Mucosa of rectum (tissue), 2 donors: ENCODE measurements at regions not wholly inside any gene's neighbourhood (a gene's known extent, or its start where the extent isn't known, plus 50 kb on each side); places are given as distances from the start of the nearest gene placed in this dataset.

Source experiments
- H3K27ac ChIP-seq, 2 donors: one replicate each; pipeline ENCODE4 v1.7.0; 2013; ENCODE audit warnings: inconsistent platforms in 2 of 2, low read depth in 2 of 2, low read length in 2 of 2
- H3K27me3 ChIP-seq, 2 donors: one replicate each; pipeline ENCODE4 v1.7.0; 2013; ENCODE audit warnings: low read length in 2 of 2; ENCODE audit not compliant: control insufficient read depth in 2 of 2, insufficient read depth in 2 of 2
- H3K36me3 ChIP-seq, 2 donors: one replicate each; pipeline ENCODE4 v1.7.0; 2013; ENCODE audit warnings: low read length in 2 of 2; ENCODE audit not compliant: control insufficient read depth in 2 of 2, insufficient read depth in 2 of 2
- H3K4me1 ChIP-seq, 2 donors: one replicate each; pipeline ENCODE4 v1.7.0; 2013; ENCODE audit warnings: low read length in 2 of 2, mild to moderate bottlenecking in 1 of 2; ENCODE audit not compliant: control insufficient read depth in 2 of 2, insufficient read depth in 2 of 2
- H3K4me3 ChIP-seq, 2 donors: one replicate each; pipeline ENCODE4 v1.7.0; 2013; ENCODE audit warnings: low read length in 2 of 2
- H3K9ac ChIP-seq, 2 donors: one replicate each; pipeline ENCODE4 v1.7.0; 2013; ENCODE audit warnings: low read length in 2 of 2, low read depth in 1 of 2, mild to moderate bottlenecking in 1 of 2
- H3K9me3 ChIP-seq, 2 donors: one replicate each; pipeline ENCODE4 v1.7.0; 2013; ENCODE audit warnings: low read length in 2 of 2; ENCODE audit not compliant: control insufficient read depth in 2 of 2
- donor health status: healthy.
- donor health status: Normal muscosa, but diverticular disease.

GRCh38 chr1:191542444-191542843, 615.8 kb upstream of the RGS18 start:
- Histone ChIP-seq H3K27ac (no peak overlapping the region), H3K4me3 (no peak overlapping the region), H3K4me1 (no peaks in the 10 kb centered on the region), H3K27me3 (no peaks in the 10 kb centered on the region), H3K9ac (no peak overlapping the region), H3K9me3 (no peaks in the 10 kb centered on the region), H3K36me3 (no peaks in the 10 kb centered on the region)

GRCh38 chr1:191546803-191547202, 611.5 kb upstream of the RGS18 start:
- H3K27me3 ChIP-seq: no peaks in the 10 kb centered on the region
- H3K9me3 ChIP-seq: no peaks in the 10 kb centered on the region
- H3K4me1 ChIP-seq: no peaks in the 10 kb centered on the region
- no peak overlapping the region for H3K27ac ChIP-seq
- no peaks in the 10 kb centered on the region for H3K36me3 ChIP-seq
- H3K4me3 ChIP-seq: no peak overlapping the region
- H3K9ac ChIP-seq: no peak overlapping the region

GRCh38 chr1:191551019-191551418, 607.2 kb upstream of the RGS18 start:
- Histone ChIP-seq H3K9ac (no peak overlapping the region), H3K9me3 (no peaks in the 10 kb centered on the region), H3K27ac (no peak overlapping the region), H3K27me3 (no peaks in the 10 kb centered on the region), H3K4me3 (no peak overlapping the region), H3K4me1 (no peaks in the 10 kb centered on the region), H3K36me3 (no peaks in the 10 kb centered on the region)

GRCh38 chr1:191558379-191558778, 599.9 kb upstream of the RGS18 start:
- H3K36me3 ChIP-seq: no peaks in the 10 kb centered on the region
- H3K9me3 ChIP-seq: no peaks in the 10 kb centered on the region
- no peaks in the 10 kb centered on the region for H3K4me1 ChIP-seq
- H3K27ac ChIP-seq: no peak overlapping the region
- H3K4me3 ChIP-seq: no peak overlapping the region
- H3K27me3 ChIP-seq: no peaks in the 10 kb centered on the region
- H3K9ac ChIP-seq: no peak overlapping the region

- Histone ChIP-seq H3K9ac (no peak overlapping the region), H3K4me1 (no peaks in the 10 kb centered on the region), H3K4me3 (no peak overlapping the region), H3K36me3 (no peaks in the 10 kb centered on the region), H3K9me3 (no peaks in the 10 kb centered on the region), H3K27ac (no peak overlapping the region), H3K27me3 (no peaks in the 10 kb centered on the region)
Measured at GRCh38 chr1:191561276-191561675, 597.0 kb upstream of the RGS18 start.

GRCh38 chr1:191564275-191564674, 594.0 kb upstream of the RGS18 start:
- H3K27ac ChIP-seq: no peak overlapping the region
- H3K4me1 ChIP-seq: no peaks in the 10 kb centered on the region
- H3K9me3 ChIP-seq: no peaks in the 10 kb centered on the region
- no peaks in the 10 kb centered on the region for H3K27me3 ChIP-seq
- H3K4me3 ChIP-seq: no peak overlapping the region
- no peak overlapping the region for H3K9ac ChIP-seq
- no peaks in the 10 kb centered on the region for H3K36me3 ChIP-seq

GRCh38 chr1:191572479-191572878, 585.8 kb upstream of the RGS18 start:
- Histone ChIP-seq H3K27ac (no peak overlapping the region), H3K27me3 (no peaks in the 10 kb centered on the region), H3K4me1 (no peaks in the 10 kb centered on the region)

GRCh38 chr1:191575180-191575579, 583.1 kb upstream of the RGS18 start:
- H3K27me3 ChIP-seq: no peaks in the 10 kb centered on the region
- no peaks in the 10 kb centered on the region for H3K4me1 ChIP-seq
- no peaks in the 10 kb centered on the region for H3K36me3 ChIP-seq
- no peak overlapping the region for H3K4me3 ChIP-seq
- H3K9ac ChIP-seq: no peak overlapping the region
- no peak overlapping the region for H3K27ac ChIP-seq
- no peaks in the 10 kb centered on the region for H3K9me3 ChIP-seq

More at GRCh38 chr1:191572479-191572878, 585.8 kb upstream of the RGS18 start:
- no peak overlapping the region for H3K9ac ChIP-seq
- no peaks in the 10 kb centered on the region for H3K9me3 ChIP-seq
- H3K36me3 ChIP-seq: no peaks in the 10 kb centered on the region
- no peak overlapping the region for H3K4me3 ChIP-seq

GRCh38 chr1:191575746-191576145, 582.5 kb upstream of the RGS18 start:
- H3K4me1 ChIP-seq: no peaks in the 10 kb centered on the region
- no peak overlapping the region for H3K4me3 ChIP-seq
- no peaks in the 10 kb centered on the region for H3K9me3 ChIP-seq
- H3K27ac ChIP-seq: no peak overlapping the region
- no peaks in the 10 kb centered on the region for H3K36me3 ChIP-seq
- H3K27me3 ChIP-seq: no peaks in the 10 kb centered on the region
- H3K9ac ChIP-seq: no peak overlapping the region

- Histone ChIP-seq H3K9ac (no peak overlapping the region), H3K27ac (no peak overlapping the region), H3K4me1 (no peaks in the 10 kb centered on the region)
Measured at GRCh38 chr1:191577213-191577612, 581.0 kb upstream of the RGS18 start.

GRCh38 chr1:191578281-191578680, 580.0 kb upstream of the RGS18 start:
- H3K4me1 ChIP-seq: no peaks in the 10 kb centered on the region
- H3K9me3 ChIP-seq: no peaks in the 10 kb centered on the region
- H3K27me3 ChIP-seq: no peaks in the 10 kb centered on the region
- H3K4me3 ChIP-seq: no peak overlapping the region
- no peaks in the 10 kb centered on the region for H3K36me3 ChIP-seq
- H3K27ac ChIP-seq: no peak overlapping the region
- no peak overlapping the region for H3K9ac ChIP-seq

More at GRCh38 chr1:191577213-191577612, 581.0 kb upstream of the RGS18 start:
- Histone ChIP-seq H3K4me3 (no peak overlapping the region), H3K36me3 (no peaks in the 10 kb centered on the region), H3K27me3 (no peaks in the 10 kb centered on the region), H3K9me3 (no peaks in the 10 kb centered on the region)
